T47D (cell line): ENCODE measurements at regions not wholly inside any gene's neighbourhood (a gene's known extent, or its start where the extent isn't known, plus 50 kb on each side); places are given as distances from the start of the nearest gene placed in this dataset.

Source experiments
- DNase-seq, 2 experiments: peaks; one replicate each; pipeline versions ENCODE4 v3.0.0 to v3.0.0-alpha.2; 2011 to 2012; ENCODE audit warnings: low read depth in 1 of 2, low spot score in 1 of 2
- JUND ChIP-seq: IDR thresholded peaks from 2 replicates; pipeline ENCODE4 v1.6.1; 2012; ENCODE audit warnings: low read depth
- in situ Hi-C: cut with HindIII; loops from 2 replicates; pipeline ENCODE4 v1.10.0; 2016; ENCODE audit warnings: low sequenced_read_pairs, low pct_unique_long_range_greater_than_20kb

DNA sequence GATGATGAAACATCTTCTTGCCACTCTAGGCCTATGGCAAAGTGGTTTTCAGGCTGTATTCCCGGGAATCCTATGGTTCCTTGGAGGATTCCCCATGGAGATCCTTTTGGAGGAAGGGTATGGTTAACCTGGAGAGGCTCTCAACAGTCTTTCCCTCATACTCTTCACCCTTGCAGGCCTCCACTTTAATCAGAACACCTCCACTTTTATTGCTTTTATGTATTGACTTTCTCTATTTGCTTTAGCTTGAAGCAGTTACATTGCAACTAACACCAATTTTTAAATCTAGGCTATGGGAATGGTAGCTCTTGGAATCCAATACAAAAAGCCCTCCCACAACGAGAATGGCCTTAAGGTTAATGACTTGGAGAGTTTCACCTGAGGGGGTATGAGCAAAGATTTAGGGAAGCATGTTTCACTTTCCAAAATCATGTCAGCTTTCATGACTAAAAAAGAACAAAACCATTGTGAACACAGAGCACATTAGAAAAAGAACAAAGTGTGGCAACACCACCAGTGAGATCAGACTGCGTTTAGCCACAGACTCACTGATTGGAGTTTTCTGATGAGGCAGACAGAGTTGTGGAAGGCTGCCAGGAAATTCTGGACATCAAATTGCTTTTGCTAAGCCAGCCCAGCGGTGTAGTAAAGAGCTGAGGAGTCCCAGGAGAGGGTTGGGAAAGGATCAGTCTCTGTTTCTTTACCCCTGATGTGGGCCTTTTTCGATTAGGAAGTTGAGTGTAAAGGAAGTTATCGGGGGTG lies 130.4 kb upstream of the BMPER start:
- no peak for TF ChIP-seq JUND
- in situ Hi-C loops, result no loop called here

DNA sequence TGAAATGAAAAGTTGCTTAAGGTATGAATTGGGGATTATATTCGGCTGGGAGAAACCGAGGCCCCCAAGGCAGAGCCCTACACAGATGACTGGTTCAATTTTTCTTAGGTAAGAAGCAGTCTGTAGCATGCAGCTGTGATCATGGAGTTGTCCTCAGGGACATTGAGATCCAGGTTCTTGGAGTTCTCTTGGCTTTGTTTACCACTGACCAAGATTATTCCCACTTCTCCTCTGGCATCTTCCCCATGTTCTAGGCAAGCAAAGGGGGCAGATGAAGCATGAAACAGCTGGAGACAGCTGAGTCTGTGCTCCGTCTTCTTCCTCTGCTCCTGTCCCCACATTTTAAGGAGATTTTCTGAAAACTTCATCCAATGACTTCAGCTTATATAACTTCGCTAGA lies 129.5 kb upstream of the BMPER start:
- in situ Hi-C loops, result no loop called here
- TF ChIP-seq JUND, result no peak
- DNase-seq, result no peak

More for the DNA sequence above, 130.4 kb upstream of the BMPER start:
- peak in 1 of 2 experiments; percentile 27 for DNase-seq

DNA sequence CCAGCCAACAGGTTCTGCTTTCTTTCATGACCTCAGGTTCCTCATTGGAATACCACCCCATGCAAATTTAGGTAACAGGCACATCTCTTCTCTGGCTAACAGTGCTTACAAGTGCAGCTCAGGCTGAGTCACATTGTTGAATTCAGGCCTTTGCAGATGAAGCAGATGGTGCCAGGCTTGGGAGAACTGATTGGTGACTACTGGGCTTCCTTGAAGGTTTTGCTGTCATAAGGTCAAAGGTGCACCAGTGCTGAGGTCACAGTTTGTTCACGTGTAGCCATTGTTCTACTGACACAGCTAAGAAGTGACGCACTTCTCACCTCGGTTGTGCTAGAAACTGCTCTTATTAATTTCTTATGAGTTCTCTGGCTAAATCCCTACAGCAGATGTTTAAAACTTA lies 128.6 kb upstream of the BMPER start:
- no peak for DNase-seq
- TF ChIP-seq JUND, result no peak
- in situ Hi-C loops, result no loop called here

DNA sequence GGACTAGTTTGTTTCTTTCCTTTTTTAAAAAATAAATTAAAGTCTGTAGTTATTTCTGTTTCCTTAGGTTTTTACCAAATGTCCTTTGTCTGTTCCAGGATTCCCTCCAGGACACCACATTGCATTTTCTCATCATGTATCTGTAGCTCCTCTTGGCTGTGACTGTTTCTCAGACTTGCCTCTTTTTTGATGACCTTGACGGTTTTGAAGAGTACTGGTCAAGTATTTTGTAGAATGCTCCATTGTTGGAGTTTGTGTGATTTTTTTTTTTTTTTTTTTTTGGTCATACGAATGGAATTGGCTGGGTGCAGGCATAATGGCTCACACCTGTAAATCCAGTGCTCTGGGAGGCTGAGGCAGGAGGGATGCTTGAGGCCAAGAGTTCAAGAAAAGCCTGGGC lies 127.1 kb upstream of the BMPER start:
- TF ChIP-seq JUND, result no peak
- in situ Hi-C loops, result no loop called here
- DNase-seq, result no peak

DNA sequence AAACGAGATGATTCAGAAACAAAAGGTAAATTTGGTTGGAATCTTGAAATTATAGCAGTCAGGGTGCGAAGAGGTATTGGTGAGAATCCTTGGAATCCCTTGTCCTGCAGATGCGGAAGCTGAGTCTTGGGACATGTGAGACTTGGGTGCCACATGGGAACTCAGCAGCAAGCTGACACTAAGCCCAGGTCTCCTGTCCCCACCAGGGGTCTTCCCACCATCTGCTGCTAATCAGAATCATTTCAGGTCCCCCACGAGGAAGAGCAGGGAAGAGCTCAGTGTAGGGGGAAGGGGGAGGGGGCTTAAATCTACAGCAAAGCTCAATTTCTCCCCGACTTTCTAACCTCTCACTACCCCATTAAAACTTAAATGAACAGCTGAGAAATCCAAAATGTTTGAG lies 126.1 kb upstream of the BMPER start:
- TF ChIP-seq JUND, result no peak
- in situ Hi-C loops, result no loop called here
- no peak for DNase-seq

DNA sequence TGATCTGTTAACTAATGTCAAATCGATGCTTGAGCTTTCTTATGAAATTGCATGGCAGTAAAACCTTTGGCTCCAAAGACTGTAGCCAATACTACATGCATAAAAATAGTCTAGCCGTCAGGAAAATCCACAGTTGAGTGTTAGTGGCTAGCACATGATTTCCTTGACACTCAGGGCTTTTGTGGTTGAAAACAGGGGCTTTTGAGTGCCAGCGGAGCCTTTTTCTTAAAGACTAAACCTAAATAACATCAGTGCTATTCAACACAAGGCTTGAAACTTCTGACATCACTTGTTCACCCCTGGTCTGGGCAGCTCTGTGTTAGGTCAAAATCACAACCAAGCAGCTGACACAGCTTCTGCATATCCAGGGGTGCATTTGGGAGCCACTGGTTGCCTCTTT lies 124.2 kb upstream of the BMPER start:
- in situ Hi-C loops, result no loop called here
- no peak for TF ChIP-seq JUND
- no peak for DNase-seq

DNA sequence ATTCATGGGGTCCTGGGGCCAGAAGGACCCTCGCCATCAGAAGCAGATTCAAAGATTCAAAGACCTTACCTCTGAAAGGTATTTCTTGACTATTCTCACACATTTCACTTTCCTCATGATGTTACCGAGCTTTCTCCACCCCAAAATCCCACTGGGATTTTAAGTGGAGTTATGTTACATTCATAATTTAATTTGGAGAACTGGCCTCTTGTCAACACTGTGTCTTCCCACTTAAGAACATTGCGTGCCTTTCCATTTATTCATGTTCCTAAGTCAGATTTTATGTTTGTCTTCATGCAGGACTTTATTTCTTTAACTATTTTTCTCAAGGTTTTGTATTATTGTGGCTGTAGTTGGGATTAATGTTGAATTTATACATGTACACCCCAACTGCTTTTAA lies 123.5 kb upstream of the BMPER start:
- TF ChIP-seq JUND, result no peak
- DNase-seq, result no peak
- in situ Hi-C loops, result no loop called here

DNA sequence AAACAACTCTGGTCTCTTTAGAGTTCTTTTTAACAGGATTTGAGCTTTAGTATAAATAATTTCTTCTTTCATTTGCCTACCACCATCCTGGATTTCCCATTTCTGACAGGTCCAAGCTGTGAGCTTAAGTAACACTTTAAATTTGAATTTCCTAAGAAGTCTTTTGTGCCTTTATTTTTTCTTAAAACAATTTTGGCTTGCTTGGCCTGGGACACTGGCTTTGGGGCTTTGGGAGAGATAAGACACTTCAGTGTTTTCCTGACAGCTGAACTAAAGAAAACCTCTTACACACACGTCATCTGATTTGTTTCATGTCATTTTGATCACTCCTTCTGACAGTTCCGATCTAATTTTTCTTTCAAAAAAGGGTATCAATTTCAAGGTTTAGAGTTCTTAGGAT lies 121.3 kb upstream of the BMPER start:
- in situ Hi-C loops, result no loop called here

DNA sequence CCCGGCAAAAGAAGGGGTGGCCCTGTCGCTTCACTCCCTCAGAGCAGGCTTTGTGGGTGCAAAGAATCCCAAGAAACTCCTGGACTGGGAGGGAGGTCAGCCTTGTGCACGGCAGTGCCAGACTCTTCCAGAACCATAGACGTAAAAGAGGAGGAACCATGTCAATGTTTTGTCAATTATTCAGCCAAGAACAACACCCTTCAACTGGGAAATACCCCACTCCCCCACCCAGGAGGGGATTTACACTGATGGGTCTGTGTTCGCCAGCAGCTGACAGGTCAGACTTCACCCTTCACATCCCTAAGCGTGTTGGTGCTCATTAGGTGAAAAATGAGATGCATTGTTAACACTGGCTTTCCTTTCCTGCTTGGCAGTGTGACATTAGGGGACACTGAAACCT lies 116.8 kb upstream of the BMPER start:
- in situ Hi-C loops, result no loop called here
- DNase-seq, result no peak
- TF ChIP-seq JUND, result no peak

More for the DNA sequence above, 121.3 kb upstream of the BMPER start:
- TF ChIP-seq JUND, result no peak
- DNase-seq, result no peak

DNA sequence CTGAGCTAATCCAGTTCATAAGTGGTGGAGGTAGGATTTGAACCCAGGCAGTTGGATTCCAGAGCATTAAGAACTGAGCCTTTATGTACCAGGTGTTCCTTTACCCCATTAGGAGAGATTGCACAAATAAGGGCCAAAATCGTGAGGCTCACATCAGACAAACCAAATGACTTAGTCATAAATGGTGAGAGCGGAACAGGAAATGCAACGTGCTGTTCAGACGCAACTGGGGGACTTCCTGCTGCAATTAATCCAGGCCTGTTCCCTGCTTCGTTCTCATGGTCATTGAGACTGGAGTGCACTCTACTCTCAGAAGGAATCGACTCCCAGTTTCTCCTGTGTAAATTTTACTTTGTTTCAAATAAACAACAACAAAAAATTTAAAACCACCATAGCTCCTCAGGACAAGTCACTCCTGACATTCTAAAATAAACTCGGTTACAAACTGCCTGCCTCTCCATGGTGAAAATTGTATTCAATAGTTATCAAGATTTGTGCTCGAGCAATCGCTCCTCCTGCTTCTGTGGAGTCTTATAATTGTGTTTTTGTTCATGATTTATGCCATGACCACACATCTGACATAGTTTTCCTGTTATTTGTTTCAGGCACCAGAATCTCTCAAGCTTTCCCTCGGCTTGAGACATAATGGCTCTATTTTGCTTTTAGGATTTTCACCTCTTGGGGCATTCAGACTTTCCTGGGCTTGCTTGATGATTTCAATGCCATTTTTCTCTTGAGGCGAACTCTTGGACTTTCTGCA lies 115.3 kb upstream of the BMPER start:
- TF ChIP-seq JUND, result no peak
- DNase-seq, result no peak
- in situ Hi-C loops, result no loop called here

DNA sequence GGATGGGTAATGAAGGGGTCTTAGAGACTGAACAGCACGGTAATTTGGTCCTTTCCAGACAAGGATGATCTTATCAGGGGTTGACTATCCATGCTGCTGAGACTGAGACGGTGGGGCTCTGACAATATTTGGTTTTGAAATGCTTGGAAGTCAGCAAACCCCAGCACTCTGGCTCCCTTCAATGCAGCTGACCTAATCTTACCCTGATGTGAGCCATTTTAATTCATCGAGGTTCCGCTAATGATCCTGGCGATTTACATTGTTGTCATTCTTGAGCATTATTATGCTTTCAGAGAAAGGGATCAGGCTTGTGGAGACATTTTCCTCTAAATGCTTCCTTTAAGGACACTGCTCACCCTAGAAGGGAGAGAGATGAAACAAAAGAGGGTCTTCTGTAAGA lies 114.6 kb upstream of the BMPER start:
- no peak for TF ChIP-seq JUND
- in situ Hi-C loops, result no loop called here
- no peak for DNase-seq

DNA sequence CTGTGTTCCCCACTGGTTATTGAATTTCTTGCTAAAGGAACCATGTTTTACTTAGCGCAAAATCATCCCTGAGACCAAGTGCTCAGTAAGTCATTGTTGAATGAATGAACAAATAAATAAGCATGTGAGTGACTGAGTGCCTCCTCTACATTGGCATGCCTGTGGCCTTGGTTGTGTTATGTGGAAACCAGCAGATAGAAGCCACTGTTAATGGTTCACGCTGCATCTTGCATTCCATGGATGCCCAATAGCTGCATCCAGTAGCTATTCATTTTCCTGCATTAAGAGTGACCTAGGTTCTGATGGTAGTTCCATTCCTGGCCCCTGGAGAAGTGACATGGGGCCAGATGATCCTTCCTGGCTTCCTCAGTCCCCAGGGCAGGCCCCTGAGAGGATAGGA lies 113.3 kb upstream of the BMPER start:
- TF ChIP-seq JUND, result no peak
- in situ Hi-C loops, result no loop called here
- DNase-seq, result no peak

DNA sequence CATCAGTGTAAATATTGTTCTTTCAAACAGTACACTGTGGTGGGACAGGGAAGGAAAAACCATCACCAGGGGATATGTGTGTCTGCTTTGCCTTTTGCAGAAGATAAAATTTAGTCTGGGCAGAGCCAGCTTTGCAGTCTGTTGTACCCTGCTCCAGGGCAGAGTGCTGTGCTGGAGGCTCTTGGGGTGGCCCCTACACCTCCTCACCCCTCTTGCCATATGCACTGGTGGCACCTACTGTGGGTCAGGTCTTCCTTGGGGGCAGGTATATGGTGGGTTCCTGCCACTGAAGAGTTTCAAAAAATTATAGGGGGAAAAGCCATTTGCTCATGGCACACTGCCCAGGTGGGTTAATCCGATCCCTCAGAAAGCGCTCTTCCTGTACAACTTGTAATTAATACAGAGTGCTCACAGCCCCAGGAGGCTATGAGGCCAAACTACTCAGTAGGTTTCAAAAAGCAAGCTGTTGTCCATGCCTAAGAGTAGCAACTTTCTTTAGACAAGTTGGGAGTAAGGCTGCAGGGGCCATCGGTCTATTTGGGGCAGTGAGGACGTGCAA lies 112.7 kb upstream of the BMPER start:
- DNase-seq, result no peak
- in situ Hi-C loops, result no loop called here
- TF ChIP-seq JUND, result no peak
